H1 (cell line): ENCODE measurements at regions not wholly inside any gene's neighbourhood (a gene's known extent, or its start where the extent isn't known, plus 50 kb on each side); places are given as distances from the start of the nearest gene placed in this dataset.

Source experiments
- CTCF ChIA-PET: fragments of 300-600 bp; sonication (Branson Sonifier 250); formaldehyde crosslinking; loops from one replicate; lab custom pipeline; 2021; ENCODE audit not compliant: partially characterized antibody; lab: Charles Lee
- POLR2A ChIA-PET: fragments of 300-600 bp; sonication (Branson Sonifier 250); formaldehyde crosslinking; loops from one replicate; lab custom pipeline; 2021; ENCODE audit warnings: inconsistent platforms; ENCODE audit not compliant: partially characterized antibody; lab: Charles Lee
- DNase-seq, 2 experiments: peaks; one replicate each; pipeline versions ENCODE4 v3.0.0 to v3.0.0-alpha.2; 2010 to 2022; ENCODE audit warnings: low spot score in 2 of 2, low read depth in 1 of 2, mixed read lengths in 1 of 2
- FAIRE-seq: peaks from 2 replicates; lab custom pipeline; 2011; peaks lifted over from hg19 to GRCh38; lab: Jason Lieb, UNC
- H2AFZ ChIP-seq: 2 replicates; pipeline ENCODE4 v1.8.1; 2012; ENCODE audit warnings: low read length, inconsistent platforms
- H2AK5ac ChIP-seq: 2 replicates; pipeline ENCODE4 v1.6.1; 2013; ENCODE audit warnings: low read depth, low read length
- H2BK120ac ChIP-seq: replicated peaks from 2 replicates; pipeline ENCODE3; 2013; ENCODE audit warnings: low read depth, low read length, inconsistent platforms
- H2BK12ac ChIP-seq: 2 replicates; pipeline ENCODE4 v1.6.1; 2013; ENCODE audit warnings: low read depth, low read length
- H2BK15ac ChIP-seq: 2 replicates; pipeline ENCODE4 v1.6.1; 2013; ENCODE audit warnings: low read length
- H2BK20ac ChIP-seq: 2 replicates; pipeline ENCODE4 v1.6.1; 2013; ENCODE audit warnings: low read length
- H2BK5ac ChIP-seq: 2 replicates; pipeline ENCODE4 v1.6.1; 2013; ENCODE audit warnings: low read depth, low read length
- H3K14ac ChIP-seq: 2 replicates; pipeline ENCODE4 v1.6.1; 2013; ENCODE audit warnings: inconsistent platforms; ENCODE audit not compliant: insufficient read length
- H3K18ac ChIP-seq: 2 replicates; pipeline ENCODE4 v1.6.1; 2013; ENCODE audit warnings: low read length; ENCODE audit errors: extremely low read depth
- H3K23ac ChIP-seq: 2 replicates; pipeline ENCODE4 v1.6.1; 2013; ENCODE audit warnings: inconsistent platforms; ENCODE audit not compliant: insufficient read length
- H3K23me2 ChIP-seq: 2 replicates; pipeline ENCODE4 v1.6.1; 2013; ENCODE audit warnings: low read depth, low read length
- H3K27ac ChIP-seq: 2 replicates; pipeline ENCODE4 v1.6.1; 2011; ENCODE audit warnings: low read depth, low read length, inconsistent platforms
- H3K27me3 ChIP-seq, 4 experiments: replicated peaks in 1 of 4; 1 replicate in 1 of 4; 2 replicates in 3 of 4; pipeline versions ENCODE4 v1.6.1 to v1.8.1; 2011 to 2013; ENCODE audit warnings: low read length in 3 of 4, mild to moderate bottlenecking in 3 of 4, inconsistent platforms in 2 of 4, mixed read lengths in 2 of 4, moderate library complexity in 1 of 4; ENCODE audit not compliant: control insufficient read depth in 3 of 4, insufficient read depth in 3 of 4; ENCODE audit errors: extremely low read depth in 1 of 4
- H3K36me3 ChIP-seq, 4 experiments: 2 replicates each; pipeline versions ENCODE4 v1.6.1 to v1.8.1; 2011 to 2013; ENCODE audit warnings: mild to moderate bottlenecking in 4 of 4, low read length in 3 of 4, moderate library complexity in 2 of 4, control low read depth in 1 of 4, inconsistent platforms in 1 of 4; ENCODE audit not compliant: insufficient read depth in 4 of 4, control insufficient read depth in 2 of 4
- H3K4ac ChIP-seq: replicated peaks from 2 replicates; pipeline ENCODE3; 2013; ENCODE audit warnings: low read length, low read depth, mixed read lengths, inconsistent platforms; ENCODE audit not compliant: insufficient read length
- H3K4me1 ChIP-seq, 4 experiments: replicated peaks in 1 of 4; 1 replicate in 1 of 4; 2 replicates in 3 of 4; pipeline versions ENCODE4 v1.6.1 to v1.8.1; 2011 to 2013; ENCODE audit warnings: low read length in 3 of 4, inconsistent platforms in 2 of 4, mixed read lengths in 1 of 4; ENCODE audit not compliant: insufficient read depth in 4 of 4, control insufficient read depth in 3 of 4
- H3K4me2 ChIP-seq, 2 experiments: 2 replicates each; pipeline versions ENCODE4 v1.6.1 to v1.8.1; 2011 to 2013; ENCODE audit warnings: low read depth in 2 of 2, low read length in 2 of 2, control low read depth in 1 of 2, inconsistent platforms in 1 of 2, mild to moderate bottlenecking in 1 of 2; ENCODE audit not compliant: insufficient read depth in 1 of 2
- H3K4me3 ChIP-seq, 4 experiments: fragments of 200-600, 300-600 bp in 1 of 4; sonication (generic), shearing (Covaris generic), sonication (Bioruptor Twin) in 1 of 4; 2 replicates each; pipeline versions ENCODE4 v1.5.1 to v1.8.1; 2011 to 2016; ENCODE audit warnings: low read length in 4 of 4, low read depth in 3 of 4, control low read depth in 2 of 4, inconsistent platforms in 2 of 4, mild to moderate bottlenecking in 2 of 4, mixed read lengths in 1 of 4, moderate library complexity in 1 of 4; ENCODE audit not compliant: insufficient read depth in 2 of 4; ENCODE audit errors: extremely low read depth in 1 of 4
- H3K56ac ChIP-seq: replicated peaks from 2 replicates; pipeline ENCODE3; 2013; ENCODE audit warnings: low read depth, mild to moderate bottlenecking, mixed read lengths, low read length, inconsistent platforms; ENCODE audit not compliant: insufficient read length
- H3K79me1 ChIP-seq: 2 replicates; pipeline ENCODE4 v1.6.1; 2013; ENCODE audit warnings: low read depth, low read length, control low read depth
- H3K79me2 ChIP-seq, 2 experiments: 2 replicates each; pipeline versions ENCODE4 v1.6.1 to v1.8.1; 2012 to 2013; ENCODE audit warnings: low read length in 2 of 2, mild to moderate bottlenecking in 2 of 2, inconsistent platforms in 1 of 2; ENCODE audit not compliant: insufficient read depth in 2 of 2, control insufficient read depth in 1 of 2
- H3K9ac ChIP-seq, 4 experiments: replicated peaks in 1 of 4; 1 replicate in 1 of 4; 2 replicates in 3 of 4; pipeline versions ENCODE4 v1.6.1 to v1.8.1; 2011 to 2013; ENCODE audit warnings: low read depth in 3 of 4, low read length in 3 of 4, control low read depth in 2 of 4, mild to moderate bottlenecking in 2 of 4, moderate library complexity in 2 of 4, inconsistent platforms in 1 of 4; ENCODE audit errors: extremely low read depth in 1 of 4
- H3K9me3 ChIP-seq, 2 experiments: 2 replicates each; pipeline versions ENCODE4 v1.6.1 to v1.8.1; 2012 to 2013; ENCODE audit warnings: mild to moderate bottlenecking in 2 of 2, moderate library complexity in 2 of 2, control low read depth in 1 of 2, inconsistent platforms in 1 of 2, low read depth in 1 of 2, low read length in 1 of 2, mixed read lengths in 1 of 2; ENCODE audit not compliant: insufficient read depth in 2 of 2
- H4K20me1 ChIP-seq, 2 experiments: replicated peaks in 1 of 2; 2 replicates each; pipeline versions ENCODE3 to v1.8.1; 2011 to 2013; ENCODE audit warnings: inconsistent platforms in 2 of 2, low read length in 2 of 2, mild to moderate bottlenecking in 1 of 2; ENCODE audit not compliant: insufficient read depth in 2 of 2, control insufficient read depth in 1 of 2
- H4K5ac ChIP-seq: 2 replicates; pipeline ENCODE4 v1.6.1; 2013; ENCODE audit warnings: low read length, low read depth, mixed read lengths, inconsistent platforms; ENCODE audit not compliant: insufficient read length
- H4K8ac ChIP-seq: 2 replicates; pipeline ENCODE4 v1.8.0; 2013; ENCODE audit warnings: mild to moderate bottlenecking, moderate library complexity, low read length, inconsistent platforms; ENCODE audit not compliant: insufficient read depth; ENCODE audit errors: extremely low read depth
- H4K91ac ChIP-seq: replicated peaks from 2 replicates; pipeline ENCODE3; 2013; ENCODE audit warnings: low read length, mixed read lengths, inconsistent platforms; ENCODE audit not compliant: insufficient read length
- YY1 ChIP-seq: IDR thresholded peaks from 2 replicates; pipeline ENCODE4 v1.6.1; 2011; ENCODE audit warnings: low read depth, mild to moderate bottlenecking, low read length
- WGBS, 2 experiments: shearing (Covaris generic) in 1 of 2; methylation state at CpG; one replicate each; pipeline versions ENCODE4 v1.1.6 to v1.1.7; 2013 to 2015; ENCODE audit warnings: low lambda C conversion rate in 2 of 2, mixed read lengths in 2 of 2, inconsistent platforms in 1 of 2, low coverage in 1 of 2, missing lambda C conversion rate in 1 of 2; ENCODE audit not compliant: insufficient replicate concordance in 2 of 2, insufficient coverage in 1 of 2, insufficient read length in 1 of 2; ENCODE audit errors: extremely low coverage in 1 of 2, missing lambda C conversion rate in 1 of 2; 5-methylcytosine and 5-hydroxymethylcytosine counted together

GRCh38 chr13:90014038-90014437 is 1333.4 kb upstream of the MIR17HG start:
- H3K23ac ChIP-seq: no peak overlapping the region
- no peak overlapping the region for H3K9ac ChIP-seq
- TF ChIP-seq YY1: no peak
- no peaks in the 10 kb centered on the region for H4K20me1 ChIP-seq
- no peaks in the 10 kb centered on the region for H3K79me2 ChIP-seq
- H3K79me1 ChIP-seq: no peaks in the 10 kb centered on the region
- H4K91ac ChIP-seq: no peak overlapping the region
- H3K56ac ChIP-seq: no peak overlapping the region
- no peak overlapping the region for H3K4me2 ChIP-seq
- no peak overlapping the region for H3K4me3 ChIP-seq
- no peak overlapping the region for H3K14ac ChIP-seq
- H3K27ac ChIP-seq: no peak overlapping the region
- no peak overlapping the region for H2BK20ac ChIP-seq
- no peaks in the 10 kb centered on the region for H3K4me1 ChIP-seq
- H3K27me3 ChIP-seq: no peaks in the 10 kb centered on the region
- no peak overlapping the region for H2BK12ac ChIP-seq
- DNase-seq (no peak), FAIRE-seq (no peak)
- H2BK5ac ChIP-seq: no peak overlapping the region
- H3K23me2 ChIP-seq: no peaks in the 10 kb centered on the region
- H3K18ac ChIP-seq: no peak overlapping the region
- ChIA-PET POLR2A (no interaction called here), CTCF (no interaction called here)
- H4K8ac ChIP-seq: no peak overlapping the region
- no peak overlapping the region for H4K5ac ChIP-seq
- no peak overlapping the region for H3K4ac ChIP-seq
- no peak overlapping the region for H2BK15ac ChIP-seq
- H2BK120ac ChIP-seq: no peak overlapping the region
- WGBS, 2 experiments: 89% methylated on average over 1 of the region's 1 CpG; no CpG with 5 or more reads in 1 of the 2 experiments
- H2AK5ac ChIP-seq: no peak overlapping the region
- H3K9me3 ChIP-seq: no peaks in the 10 kb centered on the region
- no peaks in the 10 kb centered on the region for H3K36me3 ChIP-seq
- no peak overlapping the region for H2AFZ ChIP-seq
